ENCODE measurements at regions not wholly inside any gene's neighbourhood (a gene's known extent, or its start where the extent isn't known, plus 50 kb on each side); places are given as distances from the start of the nearest gene placed in this dataset.
A peak's percentile ranks its signal among the peaks of the same experiment; 100 is the strongest.

DNA sequence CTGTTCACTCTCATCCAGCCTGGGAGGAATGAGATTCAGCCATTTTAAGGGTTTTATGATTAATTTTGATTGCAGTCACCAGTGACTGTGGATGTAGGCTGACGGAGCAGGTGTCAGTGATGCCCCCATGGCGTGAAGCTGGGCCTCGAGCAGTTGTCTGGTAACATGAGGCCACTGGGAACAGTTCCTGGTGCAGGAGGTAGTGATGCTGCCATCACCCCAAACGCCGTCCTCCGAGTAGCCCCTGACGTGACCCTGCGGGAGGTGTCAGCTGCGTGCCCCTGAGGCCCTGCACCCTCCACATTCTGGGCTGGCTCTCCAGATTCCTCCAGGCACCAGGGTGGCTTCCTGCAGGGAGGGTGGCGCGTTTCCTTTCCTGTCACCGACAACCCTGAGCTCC, 277.2 kb downstream of the TEX29 start:
- TF ChIP-seq, protein P1, sequence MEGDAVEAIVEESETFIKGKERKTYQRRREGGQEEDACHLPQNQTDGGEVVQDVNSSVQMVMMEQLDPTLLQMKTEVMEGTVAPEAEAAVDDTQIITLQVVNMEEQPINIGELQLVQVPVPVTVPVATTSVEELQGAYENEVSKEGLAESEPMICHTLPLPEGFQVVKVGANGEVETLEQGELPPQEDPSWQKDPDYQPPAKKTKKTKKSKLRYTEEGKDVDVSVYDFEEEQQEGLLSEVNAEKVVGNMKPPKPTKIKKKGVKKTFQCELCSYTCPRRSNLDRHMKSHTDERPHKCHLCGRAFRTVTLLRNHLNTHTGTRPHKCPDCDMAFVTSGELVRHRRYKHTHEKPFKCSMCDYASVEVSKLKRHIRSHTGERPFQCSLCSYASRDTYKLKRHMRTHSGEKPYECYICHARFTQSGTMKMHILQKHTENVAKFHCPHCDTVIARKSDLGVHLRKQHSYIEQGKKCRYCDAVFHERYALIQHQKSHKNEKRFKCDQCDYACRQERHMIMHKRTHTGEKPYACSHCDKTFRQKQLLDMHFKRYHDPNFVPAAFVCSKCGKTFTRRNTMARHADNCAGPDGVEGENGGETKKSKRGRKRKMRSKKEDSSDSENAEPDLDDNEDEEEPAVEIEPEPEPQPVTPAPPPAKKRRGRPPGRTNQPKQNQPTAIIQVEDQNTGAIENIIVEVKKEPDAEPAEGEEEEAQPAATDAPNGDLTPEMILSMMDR (conservative IDR thresholded peaks at IDR 0.05), result no peak
- Histone ChIP-seq H2BK20ac (ENCODE audit: low read depth, low read length, poor library complexity, severe bottlenecking) (no peak overlapping the region), H3K4me2 (ENCODE audit: insufficient read depth, insufficient read length, low read length) (no peak overlapping the region), H2AFZ (ENCODE audit: low read length) (no peak overlapping the region), H3K4ac (ENCODE audit: low read depth, low read length) (no peak overlapping the region), H4K91ac (ENCODE audit: insufficient read length, low read depth, low read length) (no peak overlapping the region), H4K20me1 (ENCODE audit: control insufficient read depth, insufficient read depth, insufficient read length) (no peaks in the 10 kb centered on the region), H3K79me2 (ENCODE audit: insufficient read depth, low read length) (no peaks in the 10 kb centered on the region), H3K27me3 (ENCODE audit: insufficient read depth, low read length) (0 out of 2 replicates have a peak, but pooled peaks cover 2% of the 10 kb centered on the region), H3T11ph (ENCODE audit: low read length) (no peak overlapping the region), H2BK5ac (ENCODE audit: insufficient read length, low read length) (no peak overlapping the region), H3K9me3 (ENCODE audit: control insufficient read depth, low read depth, low read length) (no peaks in the 10 kb centered on the region), H4K8ac (replicated peaks; ENCODE audit: insufficient read length, low read depth, low read length) (no peak overlapping the region), H3K18ac (ENCODE audit: insufficient read length, low read depth, low read length) (no peak overlapping the region), H3K23me2 (ENCODE audit: insufficient read length, low read depth, low read length, poor library complexity, severe bottlenecking) (no peaks in the 10 kb centered on the region), H3K14ac (ENCODE audit: insufficient read depth, low read length) (no peak overlapping the region), H2BK12ac (ENCODE audit: insufficient read length, low read depth, low read length) (no peak overlapping the region), H2BK15ac (ENCODE audit: low read depth, low read length) (no peak overlapping the region), H4K5ac (ENCODE audit: insufficient read length, low read depth, low read length) (no peak overlapping the region), H3K9ac (ENCODE audit: extremely low read depth, insufficient read length, low read length) (no peak overlapping the region), H3K56ac (ENCODE audit: insufficient read length, low read depth, low read length) (no peak overlapping the region), H3K27ac (ENCODE audit: insufficient read length, low read depth, low read length) (no peak overlapping the region), H2AK5ac (ENCODE audit: insufficient read length, low read length) (no peak overlapping the region), H2BK120ac (ENCODE audit: low read depth, low read length, poor library complexity, severe bottlenecking) (no peak overlapping the region), H3K79me1 (ENCODE audit: insufficient read depth, low read depth, low read length, poor library complexity, severe bottlenecking) (no peaks in the 10 kb centered on the region), H3K4me1 (ENCODE audit: insufficient read depth, low read length) (no peaks in the 10 kb centered on the region; the same call in 1 of the 2 replicates), H3K23ac (ENCODE audit: insufficient read length, low read depth, low read length) (no peak overlapping the region)
- peaks cover 0 to 7% (median 6%) of the 10 kb centered on the region in 3 experiments; a peak in 2 of 7 replicates for H3K36me3 Mint-ChIP-seq (ENCODE audit: insufficient read depth in 1 of 3, low read depth in 3 of 3)
- peaks cover 12 to 13% of the 10 kb centered on the region in 2 experiments; a peak in 4 of 5 replicates for H3K9me3 Mint-ChIP-seq
- WGBS (ENCODE audit: extremely low coverage, insufficient read length, low lambda C conversion rate), result no CpG with 5 or more reads among the region's 12 CpGs
- H3K4me3 Mint-ChIP-seq, result no peak overlapping the region
- DNase-seq, result peak; percentile 22
- H3K4me1 Mint-ChIP-seq, result peaks cover 28 to 34% of the 10 kb centered on the region in 2 experiments
- H3K27me3 Mint-ChIP-seq (ENCODE audit: low read depth), result peaks cover 23% of the 10 kb centered on the region
- no peak overlapping the region; a peak in 1 of 7 replicates for H3K27ac Mint-ChIP-seq
